GM23338 (cell line): ENCODE measurements at regions not wholly inside any gene's neighbourhood (a gene's known extent, or its start where the extent isn't known, plus 50 kb on each side); places are given as distances from the start of the nearest gene placed in this dataset.

Source experiments
- ATAC-seq: fragments of 200-7000 bp; cut with Tn5 transposase; 3 replicates; pipeline ENCODE4 v1.9.1; 2020
- DNase-seq: peaks from one replicate; pipeline ENCODE4 v3.0.0-alpha.2; 2015; ENCODE audit warnings: low spot score
- H2AFZ ChIP-seq: fragments of 200-600 bp; sonication (generic); 2 replicates; pipeline ENCODE4 v1.8.0; 2016; ENCODE audit warnings: antibody characterized with exemption, mild to moderate bottlenecking, moderate library complexity
- H3F3A ChIP-seq: fragments of 200-600 bp; sonication (generic); replicated peaks from 2 replicates; pipeline ENCODE4 v1.8.0; 2017; ENCODE audit warnings: antibody characterized with exemption, mixed run types, low read depth
- H3K27ac ChIP-seq: fragments of 200-600 bp; sonication (generic); 2 replicates; pipeline ENCODE4 v1.6.1; 2016; ENCODE audit warnings: low read depth
- H3K27me3 ChIP-seq: fragments of 200-600 bp; sonication (generic); 2 replicates; pipeline ENCODE4 v1.8.0; 2016; ENCODE audit warnings: mild to moderate bottlenecking, mixed run types, moderate library complexity; ENCODE audit not compliant: insufficient read depth
- H3K36me3 ChIP-seq: fragments of 200-600 bp; sonication (generic); 2 replicates; pipeline ENCODE4 v1.8.0; 2016; ENCODE audit warnings: mild to moderate bottlenecking; ENCODE audit not compliant: insufficient read depth
- H3K4me1 ChIP-seq: fragments of 200-600 bp; sonication (generic); 2 replicates; pipeline ENCODE4 v1.8.0; 2016; ENCODE audit warnings: mild to moderate bottlenecking, moderate library complexity; ENCODE audit not compliant: insufficient read depth
- H3K4me2 ChIP-seq: fragments of 200-600 bp; sonication (generic); 2 replicates; pipeline ENCODE4 v1.7.1; 2017; ENCODE audit warnings: mixed run types
- H3K4me3 ChIP-seq: fragments of 200-600 bp; sonication (generic); 2 replicates; pipeline ENCODE4 v1.6.1; 2016; ENCODE audit warnings: mixed run types
- H3K79me2 ChIP-seq: fragments of 200-600 bp; sonication (generic); replicated peaks from 2 replicates; pipeline ENCODE4 v1.8.0; 2017; ENCODE audit warnings: mild to moderate bottlenecking; ENCODE audit not compliant: insufficient read depth
- H3K9me2 ChIP-seq: fragments of 200-600 bp; sonication (generic); 2 replicates; pipeline ENCODE4 v1.8.0; 2017; ENCODE audit not compliant: insufficient read depth
- H4K20me1 ChIP-seq: fragments of 200-600 bp; sonication (generic); replicated peaks from 2 replicates; pipeline ENCODE4 v1.8.0; 2017; ENCODE audit warnings: mild to moderate bottlenecking; ENCODE audit not compliant: insufficient read depth
- H3K27ac Mint-ChIP-seq: 2 replicates; pipeline ENCODE4 v1.8.0; 2020; ENCODE audit warnings: inconsistent platforms, mild to moderate bottlenecking, moderate library complexity, mixed read lengths
- H3K27me3 Mint-ChIP-seq: 3 replicates; pipeline ENCODE4 v1.8.0; 2022; ENCODE audit warnings: low read depth, mild to moderate bottlenecking, moderate library complexity, mixed read lengths, inconsistent platforms; ENCODE audit not compliant: insufficient read depth, poor library complexity
- H3K36me3 Mint-ChIP-seq: 3 replicates; pipeline ENCODE4 v1.8.0; 2021; ENCODE audit warnings: low read depth, mild to moderate bottlenecking, inconsistent platforms, moderate library complexity, mixed read lengths
- H3K4me1 Mint-ChIP-seq: 3 replicates; pipeline ENCODE4 v1.8.0; 2020; ENCODE audit warnings: mild to moderate bottlenecking, inconsistent platforms, mixed read lengths
- H3K4me3 Mint-ChIP-seq: 3 replicates; pipeline ENCODE4 v1.8.0; 2021; ENCODE audit warnings: moderate library complexity, mild to moderate bottlenecking, inconsistent platforms, mixed read lengths
- H3K9me3 Mint-ChIP-seq: 3 replicates; pipeline ENCODE4 v1.8.0; 2020; ENCODE audit warnings: moderate library complexity, mild to moderate bottlenecking, inconsistent platforms, mixed read lengths
- CREB1 ChIP-seq: fragments of 250-450 bp; sonication (Bioruptor Pico); IDR thresholded peaks from 2 replicates; pipeline ENCODE4 v1.5.0; 2020; ENCODE audit warnings: low read depth, mild to moderate bottlenecking, moderate library complexity
- CTCF ChIP-seq, 2 experiments: fragments of 200-600 bp in 1 of 2; sonication (generic) in 1 of 2; conservative IDR thresholded peaks; 2 replicates each; pipeline versions ENCODE4 v1.5.1 to v1.6.1; 2016 to 2017; ENCODE audit warnings: antibody characterized with exemption in 2 of 2, low read depth in 2 of 2, mild to moderate bottlenecking in 2 of 2, moderate library complexity in 1 of 2
- EZH2 ChIP-seq: fragments of 200-600 bp; sonication (generic); IDR thresholded peaks from one replicate; pipeline ENCODE4 v1.8.0; 2017; ENCODE audit warnings: antibody characterized with exemption, mild to moderate bottlenecking, low read depth; ENCODE audit not compliant: unreplicated experiment
- EZH2phosphoT487 ChIP-seq: fragments of 200-600 bp; sonication (generic); IDR thresholded peaks from one replicate; pipeline ENCODE4 v1.8.1; 2018; ENCODE audit warnings: antibody characterized with exemption; ENCODE audit not compliant: unreplicated experiment
- JUNB ChIP-seq: IDR thresholded peaks from one replicate; pipeline ENCODE4 v1.6.1; 2016; ENCODE audit warnings: antibody characterized with exemption; ENCODE audit not compliant: unreplicated experiment
- NANOG ChIP-seq: IDR thresholded peaks from 2 replicates; pipeline ENCODE4 v1.6.1; 2016; ENCODE audit warnings: antibody characterized with exemption, borderline replicate concordance
- POLR2AphosphoS5 ChIP-seq: IDR thresholded peaks from 2 replicates; pipeline ENCODE4 v1.6.1; 2016; ENCODE audit warnings: antibody characterized with exemption, low read depth
- STAT1 ChIP-seq: IDR thresholded peaks from one replicate; pipeline ENCODE4 v1.6.1; 2016; ENCODE audit warnings: antibody characterized with exemption; ENCODE audit not compliant: unreplicated experiment
- ZNF114 ChIP-seq: fragments of 250-450 bp; sonication (Bioruptor Pico); IDR thresholded peaks from 2 replicates; pipeline ENCODE4 v1.5.0; 2020; ENCODE audit warnings: mild to moderate bottlenecking, moderate library complexity
- ZNF331 ChIP-seq: fragments of 250-450 bp; sonication (Bioruptor Pico); IDR thresholded peaks from 2 replicates; pipeline ENCODE4 v1.5.0; 2020; ENCODE audit warnings: low read depth, mild to moderate bottlenecking, moderate library complexity
- ZNF462 ChIP-seq: fragments of 250-450 bp; sonication (Bioruptor Pico); IDR thresholded peaks from 2 replicates; pipeline ENCODE4 v1.5.0; 2020; ENCODE audit warnings: mild to moderate bottlenecking, moderate library complexity
- TF ChIP-seq, protein P1 (sequence below): IDR thresholded peaks from one replicate; pipeline ENCODE4 v1.6.1; 2018; ENCODE audit warnings: antibody characterized with exemption; ENCODE audit not compliant: unreplicated experiment
- TF ChIP-seq, protein P2 (sequence below): IDR thresholded peaks from 2 replicates; pipeline ENCODE4 v1.6.1; 2016; ENCODE audit warnings: antibody characterized with exemption

DNA sequence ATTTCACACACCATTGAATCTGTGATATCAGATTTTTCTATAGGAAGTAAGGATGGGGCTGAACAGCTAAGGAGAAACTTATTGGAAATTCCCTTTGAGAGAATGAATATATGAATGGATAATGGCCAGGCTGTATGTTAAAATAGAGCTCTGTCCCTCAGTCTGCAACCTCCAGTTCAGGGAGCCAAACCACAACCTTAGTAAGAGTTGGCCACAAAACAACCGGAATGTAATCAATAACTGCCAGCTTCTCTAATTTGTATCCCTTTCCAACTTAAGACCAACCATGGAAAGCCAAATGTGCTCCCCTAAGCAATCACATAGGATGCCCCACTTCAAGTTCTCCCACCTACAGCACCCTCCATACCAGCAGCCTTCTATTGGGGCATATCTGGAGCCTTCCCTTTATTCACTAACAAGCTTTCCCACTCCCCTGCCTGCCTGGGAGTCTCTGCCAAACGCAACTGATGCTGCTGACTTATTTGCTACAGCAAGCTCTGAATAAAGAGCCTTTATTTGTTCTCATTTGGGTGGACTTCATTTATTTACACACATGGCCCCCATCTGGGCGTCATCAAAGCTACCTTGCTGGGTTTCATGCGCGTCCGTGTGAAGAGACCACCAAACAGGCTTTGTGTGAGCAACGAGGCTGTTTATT, 75.4 kb upstream of the LARS2 start:
- peak overlapping the region; percentile 59 for H3K4me3 Mint-ChIP-seq
- Histone ChIP-seq H3K4me3 (peak overlapping the region; percentile 34), H3K79me2 (no peaks in the 10 kb centered on the region)

More for the DNA sequence above, 75.4 kb upstream of the LARS2 start:
- Histone ChIP-seq H3K4me2 (peak overlapping the region; percentile 53), H3K9me2 (peaks cover 9% of the 10 kb centered on the region), H3K27ac (peak overlapping the region; percentile 95), H4K20me1 (no peaks in the 10 kb centered on the region), H3K27me3 (no peaks in the 10 kb centered on the region), H2AFZ (no peak overlapping the region), H3F3A (peaks cover 18% of the 10 kb centered on the region; the same call in 1 of the 2 replicates), H3K4me1 (peaks cover 55% of the 10 kb centered on the region), H3K36me3 (no peaks in the 10 kb centered on the region)
- H3K9me3 Mint-ChIP-seq: no peaks in the 10 kb centered on the region; the same call in 1 of the 3 replicates
- peak overlapping the region; percentile 95 for H3K27ac Mint-ChIP-seq
- peaks cover 7% of the 10 kb centered on the region for H3K27me3 Mint-ChIP-seq
- TF ChIP-seq STAT1 (no peak), EZH2phosphoT487 (no peak), CREB1 (no peak), NANOG (no peak), ZNF462 (CRISPR knock-in tag) (no peak), CTCF (conservative IDR thresholded peaks at IDR 0.05; ENCODE audit: low read depth in 2 of 2) (no peak), JUNB (no peak), POLR2AphosphoS5 (no peak), ZNF331 (CRISPR knock-in tag) (no peak), EZH2 (no peak), ZNF114 (no peak)
- TF ChIP-seq, protein P1, sequence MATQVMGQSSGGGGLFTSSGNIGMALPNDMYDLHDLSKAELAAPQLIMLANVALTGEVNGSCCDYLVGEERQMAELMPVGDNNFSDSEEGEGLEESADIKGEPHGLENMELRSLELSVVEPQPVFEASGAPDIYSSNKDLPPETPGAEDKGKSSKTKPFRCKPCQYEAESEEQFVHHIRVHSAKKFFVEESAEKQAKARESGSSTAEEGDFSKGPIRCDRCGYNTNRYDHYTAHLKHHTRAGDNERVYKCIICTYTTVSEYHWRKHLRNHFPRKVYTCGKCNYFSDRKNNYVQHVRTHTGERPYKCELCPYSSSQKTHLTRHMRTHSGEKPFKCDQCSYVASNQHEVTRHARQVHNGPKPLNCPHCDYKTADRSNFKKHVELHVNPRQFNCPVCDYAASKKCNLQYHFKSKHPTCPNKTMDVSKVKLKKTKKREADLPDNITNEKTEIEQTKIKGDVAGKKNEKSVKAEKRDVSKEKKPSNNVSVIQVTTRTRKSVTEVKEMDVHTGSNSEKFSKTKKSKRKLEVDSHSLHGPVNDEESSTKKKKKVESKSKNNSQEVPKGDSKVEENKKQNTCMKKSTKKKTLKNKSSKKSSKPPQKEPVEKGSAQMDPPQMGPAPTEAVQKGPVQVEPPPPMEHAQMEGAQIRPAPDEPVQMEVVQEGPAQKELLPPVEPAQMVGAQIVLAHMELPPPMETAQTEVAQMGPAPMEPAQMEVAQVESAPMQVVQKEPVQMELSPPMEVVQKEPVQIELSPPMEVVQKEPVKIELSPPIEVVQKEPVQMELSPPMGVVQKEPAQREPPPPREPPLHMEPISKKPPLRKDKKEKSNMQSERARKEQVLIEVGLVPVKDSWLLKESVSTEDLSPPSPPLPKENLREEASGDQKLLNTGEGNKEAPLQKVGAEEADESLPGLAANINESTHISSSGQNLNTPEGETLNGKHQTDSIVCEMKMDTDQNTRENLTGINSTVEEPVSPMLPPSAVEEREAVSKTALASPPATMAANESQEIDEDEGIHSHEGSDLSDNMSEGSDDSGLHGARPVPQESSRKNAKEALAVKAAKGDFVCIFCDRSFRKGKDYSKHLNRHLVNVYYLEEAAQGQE: no peak
- TF ChIP-seq, protein P2, sequence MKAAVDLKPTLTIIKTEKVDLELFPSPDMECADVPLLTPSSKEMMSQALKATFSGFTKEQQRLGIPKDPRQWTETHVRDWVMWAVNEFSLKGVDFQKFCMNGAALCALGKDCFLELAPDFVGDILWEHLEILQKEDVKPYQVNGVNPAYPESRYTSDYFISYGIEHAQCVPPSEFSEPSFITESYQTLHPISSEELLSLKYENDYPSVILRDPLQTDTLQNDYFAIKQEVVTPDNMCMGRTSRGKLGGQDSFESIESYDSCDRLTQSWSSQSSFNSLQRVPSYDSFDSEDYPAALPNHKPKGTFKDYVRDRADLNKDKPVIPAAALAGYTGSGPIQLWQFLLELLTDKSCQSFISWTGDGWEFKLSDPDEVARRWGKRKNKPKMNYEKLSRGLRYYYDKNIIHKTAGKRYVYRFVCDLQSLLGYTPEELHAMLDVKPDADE: no peak
- peaks cover 55% of the 10 kb centered on the region for H3K4me1 Mint-ChIP-seq
- ATAC-seq (peak; percentile 31), DNase-seq (no peak)
- H3K36me3 Mint-ChIP-seq: peaks cover 9% of the 10 kb centered on the region; the same call in 2 of the 3 replicates
